Mesothelial cell of epicardium (in vitro differentiated cells): ENCODE measurements at regions not wholly inside any gene's neighbourhood (a gene's known extent, or its start where the extent isn't known, plus 50 kb on each side); places are given as distances from the start of the nearest gene placed in this dataset.

Experiments
- DNase-seq, 2 experiments: peaks; one replicate each; pipeline ENCODE4 v3.0.0; 2021; ENCODE audit warnings: low spot score in 2 of 2; ENCODE audit not compliant: unreplicated experiment in 2 of 2
- H3K27ac Mint-ChIP-seq: 2 replicates; pipeline ENCODE4 v1.8.0; 2021; ENCODE audit warnings: mixed read lengths
- H3K27me3 Mint-ChIP-seq: 2 replicates; pipeline ENCODE4 v1.8.0; 2021; ENCODE audit warnings: low read depth, mixed read lengths
- H3K36me3 Mint-ChIP-seq: 2 replicates; pipeline ENCODE4 v1.8.0; 2021; ENCODE audit warnings: mixed read lengths
- H3K4me1 Mint-ChIP-seq: 2 replicates; pipeline ENCODE4 v1.8.0; 2021; ENCODE audit warnings: mixed read lengths
- H3K4me3 Mint-ChIP-seq: 2 replicates; pipeline ENCODE4 v1.8.0; 2021; ENCODE audit warnings: mild to moderate bottlenecking, moderate library complexity, mixed read lengths
- H3K9me3 Mint-ChIP-seq: 2 replicates; pipeline ENCODE4 v1.8.0; 2021; ENCODE audit warnings: mixed read lengths
- CTCF ChIP-seq: fragments of 200-600 bp; sonication (generic); IDR thresholded peaks from one replicate; pipeline ENCODE4 v1.5.0; 2021; ENCODE audit warnings: antibody characterized with exemption; ENCODE audit not compliant: unreplicated experiment

GRCh38 chr7:33776788-33777187, 128.6 kb upstream of the BMPER start:
- Mint-ChIP-seq H3K9me3 (peaks cover 3% of the 10 kb centered on the region), H3K4me1 (peaks cover 17% of the 10 kb centered on the region), H3K36me3 (peaks cover under 1% of the 10 kb centered on the region), H3K4me3 (no peak overlapping the region), H3K27me3 (no peaks in the 10 kb centered on the region), H3K27ac (no peak overlapping the region)
- no peak for TF ChIP-seq CTCF
- DNase-seq, result no peak

GRCh38 chr7:33778195-33778594, 127.1 kb upstream of the BMPER start:
- Mint-ChIP-seq H3K4me3 (no peak overlapping the region), H3K36me3 (peaks cover 11% of the 10 kb centered on the region), H3K27me3 (no peaks in the 10 kb centered on the region), H3K4me1 (peaks cover 17% of the 10 kb centered on the region), H3K9me3 (peaks cover 11% of the 10 kb centered on the region), H3K27ac (no peak overlapping the region)
- no peak for TF ChIP-seq CTCF
- no peak for DNase-seq

- no peak for TF ChIP-seq CTCF
- H3K27ac Mint-ChIP-seq, result no peak overlapping the region
These were observed 126.1 kb upstream of the BMPER start for GRCh38 chr7:33779216-33779615.

GRCh38 chr7:33781167-33781566, 124.2 kb upstream of the BMPER start:
- Mint-ChIP-seq H3K4me3 (no peak overlapping the region), H3K9me3 (peaks cover 13% of the 10 kb centered on the region), H3K4me1 (peaks cover 9% of the 10 kb centered on the region), H3K27ac (no peak overlapping the region), H3K27me3 (peaks cover 10% of the 10 kb centered on the region), H3K36me3 (peaks cover 12% of the 10 kb centered on the region)
- no peak for TF ChIP-seq CTCF
- DNase-seq, result no peak

More at GRCh38 chr7:33779216-33779615, 126.1 kb upstream of the BMPER start:
- Mint-ChIP-seq H3K27me3 (no peaks in the 10 kb centered on the region), H3K36me3 (peaks cover 12% of the 10 kb centered on the region), H3K9me3 (peaks cover 10% of the 10 kb centered on the region), H3K4me3 (no peak overlapping the region), H3K4me1 (peaks cover 17% of the 10 kb centered on the region)
- DNase-seq, result no peak

- no peak for DNase-seq
- H3K27me3 Mint-ChIP-seq, result peaks cover 14% of the 10 kb centered on the region
- no peak overlapping the region for H3K27ac Mint-ChIP-seq
- peaks cover 12% of the 10 kb centered on the region for H3K36me3 Mint-ChIP-seq
- TF ChIP-seq CTCF, result no peak
- H3K4me1 Mint-ChIP-seq, result peaks cover 9% of the 10 kb centered on the region
- H3K4me3 Mint-ChIP-seq, result no peak overlapping the region
- peaks cover 16% of the 10 kb centered on the region for H3K9me3 Mint-ChIP-seq
These were observed 123.5 kb upstream of the BMPER start for GRCh38 chr7:33781796-33782195.

GRCh38 chr7:33784000-33784399, 121.3 kb upstream of the BMPER start:
- Mint-ChIP-seq H3K36me3 (peaks cover 12% of the 10 kb centered on the region), H3K27ac (no peak overlapping the region), H3K27me3 (peaks cover 14% of the 10 kb centered on the region), H3K9me3 (peaks cover 16% of the 10 kb centered on the region), H3K4me1 (peaks cover 16% of the 10 kb centered on the region), H3K4me3 (no peak overlapping the region)
- DNase-seq, result no peak
- no peak for TF ChIP-seq CTCF
